ENCODE measurements at regions not wholly inside any gene's neighbourhood (a gene's known extent, or its start where the extent isn't known, plus 50 kb on each side); places are given as distances from the start of the nearest gene placed in this dataset.

GRCh38 chr2:65781756-65782155 is 349.4 kb upstream of the SPRED2 start:
- TF ChIP-seq CTCF (IDR thresholded peaks at IDR 0.05; ENCODE audit: poor library complexity), result no peak
- no peak for TF ChIP-seq EZH2 (IDR thresholded peaks at IDR 0.05; ENCODE audit: borderline replicate concordance)
- no peak for TF ChIP-seq EZH2phosphoT487 (IDR thresholded peaks at IDR 0.05; ENCODE audit: low read depth, severe bottlenecking, unreplicated experiment)
